Ascending aorta (tissue), 2 donors: ENCODE measurements at regions not wholly inside any gene's neighbourhood (a gene's known extent, or its start where the extent isn't known, plus 50 kb on each side); places are given as distances from the start of the nearest gene placed in this dataset.
A peak's percentile ranks its signal among the peaks of the same experiment; 100 is the strongest.

ENCODE experiments used
- DNase-seq, 2 donors: peaks; one replicate each; pipeline ENCODE4 v3.0.0-alpha.2; 2019; ENCODE audit warnings: low spot score in 2 of 2
- H3K27ac ChIP-seq, 2 donors: fragments of 200-600 bp; sonication (generic); one replicate each; pipeline ENCODE4 v1.5.1; 2016 to 2017; ENCODE audit warnings: mild to moderate bottlenecking in 1 of 2
- H3K27me3 ChIP-seq: fragments of 200-600 bp; sonication (generic); one replicate; pipeline ENCODE4 v1.5.1; 2017
- H3K36me3 ChIP-seq, 2 donors: fragments of 200-600 bp; sonication (generic); one replicate each; pipeline ENCODE4 v1.5.1; 2016
- H3K4me1 ChIP-seq, 2 donors: fragments of 200-600 bp; sonication (generic); one replicate each; pipeline ENCODE4 v1.5.1; 2016 to 2017; ENCODE audit warnings: mild to moderate bottlenecking in 1 of 2
- H3K4me3 ChIP-seq, 2 donors: fragments of 200-600 bp; sonication (generic); one replicate each; pipeline ENCODE4 v1.5.1; 2016 to 2017; ENCODE audit warnings: mild to moderate bottlenecking in 1 of 2
- H3K9me3 ChIP-seq, 2 donors: fragments of 200-600 bp; sonication (generic); one replicate each; pipeline ENCODE4 v1.5.1; 2016
- intact Hi-C: fragments of 100-400 bp; cut with DNase I; formaldehyde crosslinking; loops from one replicate; pipeline ENCODE4 v1.15.1; 2023
- TF ChIP-seq, protein P1 (sequence below), 3 experiments: fragments of 200-600 bp in 2 of 3; fragments of 450-650 bp in 1 of 3; sonication (generic) in 2 of 3; IDR thresholded peaks; one replicate each; pipeline ENCODE4 v1.5.1; 2016 to 2019; ENCODE audit warnings: antibody characterized with exemption in 3 of 3, mild to moderate bottlenecking in 1 of 3, moderate library complexity in 1 of 3

DNA sequence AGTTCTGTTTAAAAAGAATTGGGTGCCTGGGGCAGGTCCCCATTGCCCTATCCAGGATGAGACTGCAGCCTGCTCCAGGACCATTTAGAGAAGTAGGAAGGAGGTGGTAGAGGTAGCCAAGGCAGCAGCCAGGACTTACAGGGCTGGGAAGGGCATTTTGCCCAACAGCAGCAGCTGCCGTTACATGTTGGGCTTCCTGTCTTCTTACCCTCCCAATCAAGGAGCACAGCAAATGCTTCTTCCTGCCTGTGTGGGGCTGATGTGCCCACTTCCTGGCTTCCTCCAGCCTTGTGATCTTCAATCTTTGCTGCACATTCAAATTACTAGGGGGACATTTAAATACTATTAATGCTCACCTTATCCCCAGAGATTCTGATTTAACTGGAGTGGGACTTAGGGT is 112.0 kb downstream of the QPCT start:
- intact Hi-C loops, result no loop called here
- peaks cover 0 to 21% of the 10 kb centered on the region in 2 donors for H3K4me1 ChIP-seq
- no peaks in the 10 kb centered on the region for H3K9me3 ChIP-seq
- H3K36me3 ChIP-seq, result no peaks in the 10 kb centered on the region
- H3K27me3 ChIP-seq, result no peaks in the 10 kb centered on the region
- DNase-seq, result no peak
- TF ChIP-seq, protein P1, sequence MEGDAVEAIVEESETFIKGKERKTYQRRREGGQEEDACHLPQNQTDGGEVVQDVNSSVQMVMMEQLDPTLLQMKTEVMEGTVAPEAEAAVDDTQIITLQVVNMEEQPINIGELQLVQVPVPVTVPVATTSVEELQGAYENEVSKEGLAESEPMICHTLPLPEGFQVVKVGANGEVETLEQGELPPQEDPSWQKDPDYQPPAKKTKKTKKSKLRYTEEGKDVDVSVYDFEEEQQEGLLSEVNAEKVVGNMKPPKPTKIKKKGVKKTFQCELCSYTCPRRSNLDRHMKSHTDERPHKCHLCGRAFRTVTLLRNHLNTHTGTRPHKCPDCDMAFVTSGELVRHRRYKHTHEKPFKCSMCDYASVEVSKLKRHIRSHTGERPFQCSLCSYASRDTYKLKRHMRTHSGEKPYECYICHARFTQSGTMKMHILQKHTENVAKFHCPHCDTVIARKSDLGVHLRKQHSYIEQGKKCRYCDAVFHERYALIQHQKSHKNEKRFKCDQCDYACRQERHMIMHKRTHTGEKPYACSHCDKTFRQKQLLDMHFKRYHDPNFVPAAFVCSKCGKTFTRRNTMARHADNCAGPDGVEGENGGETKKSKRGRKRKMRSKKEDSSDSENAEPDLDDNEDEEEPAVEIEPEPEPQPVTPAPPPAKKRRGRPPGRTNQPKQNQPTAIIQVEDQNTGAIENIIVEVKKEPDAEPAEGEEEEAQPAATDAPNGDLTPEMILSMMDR (IDR thresholded peaks at IDR 0.05), result no peak
- peak overlapping the region in 1 of 2 donors; percentile 20 for H3K27ac ChIP-seq
- no peak overlapping the region for H3K4me3 ChIP-seq

DNA sequence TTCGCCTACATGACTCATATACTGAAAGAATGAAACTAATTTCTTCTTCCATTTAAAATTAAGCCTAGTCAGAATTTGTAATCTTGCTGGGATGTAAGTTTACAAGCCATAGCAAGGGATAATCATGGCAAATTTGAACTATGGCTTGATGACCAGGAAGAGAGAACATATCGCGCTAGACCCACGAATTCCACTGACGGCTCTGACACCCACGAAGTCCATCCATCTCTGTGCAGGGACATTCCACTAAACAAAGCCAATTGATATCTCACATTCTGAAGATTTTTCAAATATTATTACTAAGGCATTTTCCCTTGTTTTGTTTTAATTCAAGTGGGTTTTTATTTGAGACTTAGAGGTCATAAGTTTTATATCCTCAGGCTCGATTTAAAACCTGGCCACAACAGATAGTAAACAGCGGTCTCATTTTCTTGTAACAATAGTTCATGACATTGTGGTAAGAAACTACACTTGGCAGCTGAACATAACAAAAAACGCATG is 113.0 kb downstream of the QPCT start:
- intact Hi-C loops, result no loop called here
- peak overlapping the region; percentile 14 to 38 for H3K27ac ChIP-seq
- no peak for DNase-seq
- no peaks in the 10 kb centered on the region for H3K27me3 ChIP-seq
- peaks cover 0 to 21% of the 10 kb centered on the region in 2 donors for H3K4me1 ChIP-seq
- no peak overlapping the region for H3K4me3 ChIP-seq
- TF ChIP-seq, protein P1 (IDR thresholded peaks at IDR 0.05), result no peak
- H3K36me3 ChIP-seq, result no peaks in the 10 kb centered on the region
- no peaks in the 10 kb centered on the region for H3K9me3 ChIP-seq

DNA sequence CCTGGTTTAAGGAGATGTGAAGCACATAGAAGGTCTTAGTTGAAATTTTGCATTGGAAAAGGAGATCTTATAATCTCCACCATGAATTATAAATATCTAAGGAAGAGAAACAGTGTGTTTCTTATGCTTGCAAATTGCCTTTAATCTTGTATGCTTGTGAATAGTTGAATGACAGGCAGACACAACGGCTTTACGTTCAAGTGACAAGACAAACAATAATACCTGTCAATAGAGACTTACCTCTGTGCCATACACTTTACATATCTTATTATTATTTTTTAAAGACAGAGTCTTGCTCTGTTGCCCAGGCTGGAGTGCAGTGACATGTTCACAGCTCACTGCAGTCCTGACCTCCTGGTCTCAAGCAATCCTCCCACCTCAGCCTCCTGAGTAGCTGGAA is 113.7 kb downstream of the QPCT start:
- Histone ChIP-seq H3K4me1 (peaks cover 0 to 21% of the 10 kb centered on the region in 2 donors), H3K36me3 (no peaks in the 10 kb centered on the region), H3K4me3 (no peak overlapping the region), H3K9me3 (no peaks in the 10 kb centered on the region), H3K27me3 (no peaks in the 10 kb centered on the region), H3K27ac (no peak overlapping the region)
- TF ChIP-seq, protein P1 (IDR thresholded peaks at IDR 0.05), result no peak
- DNase-seq, result no peak
- intact Hi-C loops, result no loop called here

DNA sequence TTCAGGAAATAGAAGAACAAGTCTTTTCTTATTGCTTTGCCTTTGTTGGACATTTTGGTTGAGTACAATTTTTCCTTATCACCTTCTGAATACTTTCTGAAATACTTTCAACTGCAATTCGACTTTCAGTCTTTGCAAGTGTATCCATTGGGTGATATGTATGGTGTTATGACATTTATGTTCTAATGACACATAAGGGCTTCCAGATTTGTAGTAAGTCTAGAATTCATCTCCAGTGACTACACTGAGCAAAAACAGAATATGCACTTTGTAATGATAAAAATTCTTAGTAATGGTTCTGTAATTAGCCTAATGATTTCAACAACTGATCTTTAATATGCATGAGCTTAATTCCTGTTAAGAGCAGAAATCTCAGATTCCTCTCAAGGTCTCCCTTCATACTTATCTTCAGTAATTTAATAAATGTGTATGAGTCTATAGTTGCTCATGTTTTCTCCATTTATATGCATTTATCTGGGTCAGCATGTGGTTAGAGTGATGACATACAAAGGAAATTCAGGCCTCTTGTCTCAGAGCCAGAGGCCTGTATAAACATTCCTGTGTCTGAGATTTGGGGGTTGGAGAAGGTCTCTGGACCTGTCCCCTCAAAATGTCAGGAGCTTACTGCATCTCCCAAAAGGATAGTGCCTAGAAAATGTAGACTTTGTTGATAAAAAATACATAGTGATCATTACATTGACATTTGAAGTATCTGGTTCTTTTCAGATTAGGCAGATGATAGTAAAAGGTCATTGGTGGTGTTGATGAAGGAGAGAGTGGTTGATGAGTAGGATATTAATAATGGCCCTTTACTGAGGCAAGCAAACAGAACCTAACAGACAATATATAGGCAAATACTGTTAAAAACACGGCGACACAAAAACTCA is 114.9 kb downstream of the QPCT start:
- peak overlapping the region; percentile 53 to 60 for H3K27ac ChIP-seq
- H3K27me3 ChIP-seq, result no peaks in the 10 kb centered on the region
- H3K4me3 ChIP-seq, result no peak overlapping the region
- no peak for DNase-seq
- TF ChIP-seq, protein P1 (IDR thresholded peaks at IDR 0.05), result no peak
- no peaks in the 10 kb centered on the region for H3K9me3 ChIP-seq
- intact Hi-C loops, result no loop called here
- H3K4me1 ChIP-seq, result peaks cover 0 to 21% of the 10 kb centered on the region in 2 donors
- H3K36me3 ChIP-seq, result no peaks in the 10 kb centered on the region

DNA sequence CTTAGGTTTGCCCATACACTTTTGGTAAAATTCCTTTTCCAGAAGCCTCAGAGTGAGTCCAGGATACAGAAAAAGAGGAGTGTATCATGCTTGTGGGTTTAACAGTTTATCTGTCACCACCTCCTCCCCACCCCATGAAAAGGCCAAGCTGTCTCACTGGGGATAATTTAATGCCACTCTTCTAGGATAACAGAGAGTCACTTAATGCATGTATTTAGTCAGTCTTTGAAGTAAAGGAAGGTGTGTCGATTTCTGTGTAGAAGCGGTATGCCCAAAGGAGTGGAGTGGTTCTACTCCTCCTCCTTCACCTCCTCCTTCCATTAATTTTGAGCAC is 116.4 kb downstream of the QPCT start:
- Histone ChIP-seq H3K27ac (peak overlapping the region; percentile 59 to 60), H3K36me3 (no peaks in the 10 kb centered on the region), H3K27me3 (no peaks in the 10 kb centered on the region), H3K4me3 (no peak overlapping the region), H3K4me1 (peaks cover 0 to 21% of the 10 kb centered on the region in 2 donors), H3K9me3 (no peaks in the 10 kb centered on the region)
- intact Hi-C loops, result no loop called here
- TF ChIP-seq, protein P1 (IDR thresholded peaks at IDR 0.05), result no peak
- DNase-seq, result no peak
